SK-N-SH (cell line): ENCODE measurements at regions not wholly inside any gene's neighbourhood (a gene's known extent, or its start where the extent isn't known, plus 50 kb on each side); places are given as distances from the start of the nearest gene placed in this dataset.

Experiments used
- EP300 ChIP-seq, 2 experiments: IDR thresholded peaks; 2 replicates each; pipeline versions ENCODE4 v1.4.0 to v1.6.1; 2012; ENCODE audit warnings: borderline replicate concordance in 1 of 2, low read depth in 1 of 2, low read length in 1 of 2
- FOSL2 ChIP-seq: IDR thresholded peaks from 2 replicates; pipeline ENCODE4 v1.4.0; 2012; ENCODE audit warnings: low read depth, mild to moderate bottlenecking, moderate library complexity, borderline replicate concordance
- GABPA ChIP-seq: IDR thresholded peaks from 2 replicates; pipeline ENCODE4 v1.4.0; 2012; ENCODE audit warnings: low read depth, mild to moderate bottlenecking
- MXI1 ChIP-seq: IDR thresholded peaks from 2 replicates; pipeline ENCODE4 v1.6.1; 2012; ENCODE audit warnings: mild to moderate bottlenecking, low read depth, low read length, improper control_type of control experiment
- NFIC ChIP-seq: IDR thresholded peaks from 2 replicates; pipeline ENCODE4 v1.4.0; 2012; ENCODE audit warnings: borderline replicate concordance
- RCOR1 ChIP-seq: fragments of 150-350 bp; IDR thresholded peaks from 2 replicates; pipeline ENCODE4 v1.6.1; 2017; ENCODE audit warnings: antibody characterized with exemption, low read length
- TCF12 ChIP-seq: IDR thresholded peaks from 2 replicates; pipeline ENCODE4 v1.4.0; 2012
- TEAD4 ChIP-seq: IDR thresholded peaks from 2 replicates; pipeline ENCODE4 v1.4.0; 2012; ENCODE audit warnings: mild to moderate bottlenecking, borderline replicate concordance; ENCODE audit not compliant: insufficient read depth
- USF2 ChIP-seq: fragments of 150-350 bp; IDR thresholded peaks from 2 replicates; pipeline ENCODE4 v1.6.1; 2017; ENCODE audit warnings: antibody characterized with exemption, low read length, low read depth, borderline replicate concordance
- TF ChIP-seq, protein P1 (sequence below): fragments of 200-600 bp; sonication (generic); IDR thresholded peaks from 2 replicates; pipeline ENCODE4 v1.6.1; 2017; ENCODE audit warnings: antibody characterized with exemption, mild to moderate bottlenecking, moderate library complexity
- TF ChIP-seq, protein P2 (sequence below): IDR thresholded peaks from 2 replicates; pipeline ENCODE4 v1.4.0; 2012; ENCODE audit warnings: low read depth

GRCh38 chr4:151854731-151855130, 93.9 kb upstream of the GATB start:
- TF ChIP-seq GABPA (no peak), TCF12 (no peak), TEAD4 (no peak), RCOR1 (no peak), MXI1 (no peak), EP300 (IDR thresholded peaks at IDR 0.05; ENCODE audit: borderline replicate concordance in 1 of 2, low read depth in 1 of 2, low read length in 1 of 2) (no peak), USF2 (no peak), FOSL2 (no peak), NFIC (no peak)
- TF ChIP-seq, protein P1, sequence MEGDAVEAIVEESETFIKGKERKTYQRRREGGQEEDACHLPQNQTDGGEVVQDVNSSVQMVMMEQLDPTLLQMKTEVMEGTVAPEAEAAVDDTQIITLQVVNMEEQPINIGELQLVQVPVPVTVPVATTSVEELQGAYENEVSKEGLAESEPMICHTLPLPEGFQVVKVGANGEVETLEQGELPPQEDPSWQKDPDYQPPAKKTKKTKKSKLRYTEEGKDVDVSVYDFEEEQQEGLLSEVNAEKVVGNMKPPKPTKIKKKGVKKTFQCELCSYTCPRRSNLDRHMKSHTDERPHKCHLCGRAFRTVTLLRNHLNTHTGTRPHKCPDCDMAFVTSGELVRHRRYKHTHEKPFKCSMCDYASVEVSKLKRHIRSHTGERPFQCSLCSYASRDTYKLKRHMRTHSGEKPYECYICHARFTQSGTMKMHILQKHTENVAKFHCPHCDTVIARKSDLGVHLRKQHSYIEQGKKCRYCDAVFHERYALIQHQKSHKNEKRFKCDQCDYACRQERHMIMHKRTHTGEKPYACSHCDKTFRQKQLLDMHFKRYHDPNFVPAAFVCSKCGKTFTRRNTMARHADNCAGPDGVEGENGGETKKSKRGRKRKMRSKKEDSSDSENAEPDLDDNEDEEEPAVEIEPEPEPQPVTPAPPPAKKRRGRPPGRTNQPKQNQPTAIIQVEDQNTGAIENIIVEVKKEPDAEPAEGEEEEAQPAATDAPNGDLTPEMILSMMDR = no peak
- TF ChIP-seq, protein P2, sequence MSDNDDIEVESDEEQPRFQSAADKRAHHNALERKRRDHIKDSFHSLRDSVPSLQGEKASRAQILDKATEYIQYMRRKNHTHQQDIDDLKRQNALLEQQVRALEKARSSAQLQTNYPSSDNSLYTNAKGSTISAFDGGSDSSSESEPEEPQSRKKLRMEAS = no peak
